ENCODE measurements at regions not wholly inside any gene's neighbourhood (a gene's known extent, or its start where the extent isn't known, plus 50 kb on each side); places are given as distances from the start of the nearest gene placed in this dataset.
"Not testable (repeated sequence)": the region's sequence is repeated elsewhere in the genome, so short reads cannot be mapped to it uniquely, and the experiment has no call there.

- not testable (repeated sequence) for TF ChIP-seq CREB5 (CRISPR knock-in tag; IDR thresholded peaks at IDR 0.05; ENCODE audit: low read depth); TCF4 (CRISPR knock-in tag; IDR thresholded peaks at IDR 0.05; ENCODE audit: borderline replicate concordance); RARB (CRISPR knock-in tag; IDR thresholded peaks at IDR 0.05); PPARA (CRISPR knock-in tag; IDR thresholded peaks at IDR 0.05; ENCODE audit: borderline replicate concordance); ISL1 (CRISPR knock-in tag; IDR thresholded peaks at IDR 0.05); CSRNP3 (CRISPR knock-in tag; IDR thresholded peaks at IDR 0.05); TOX (CRISPR knock-in tag; IDR thresholded peaks at IDR 0.05; ENCODE audit: borderline replicate concordance); ZFP30 (CRISPR knock-in tag; IDR thresholded peaks at IDR 0.05); ZFP3 (CRISPR knock-in tag; IDR thresholded peaks at IDR 0.05); PATZ1 (CRISPR knock-in tag; IDR thresholded peaks at IDR 0.05; ENCODE audit: borderline replicate concordance); ZNF8 (CRISPR knock-in tag; IDR thresholded peaks at IDR 0.05)
Measured at GRCh38 chr10:81735167-81735566, 139.8 kb upstream of the NRG3 start.
